H9 (cell line): ENCODE measurements at regions not wholly inside any gene's neighbourhood (a gene's known extent, or its start where the extent isn't known, plus 50 kb on each side); places are given as distances from the start of the nearest gene placed in this dataset.

Experiments
- DNase-seq: peaks from one replicate; pipeline ENCODE4 v3.0.0-alpha.2; 2017
- H2AFZ ChIP-seq: one replicate; pipeline ENCODE4 v1.6.1; 2013; ENCODE audit warnings: mild to moderate bottlenecking, low read length, control low read depth, moderate library complexity
- H2AK5ac ChIP-seq: 2 replicates; pipeline ENCODE4 v1.6.1; 2013; ENCODE audit warnings: low read length, control low read depth, mixed read lengths; ENCODE audit not compliant: insufficient read length
- H2BK120ac ChIP-seq: one replicate; pipeline ENCODE4 v1.6.1; 2013; ENCODE audit warnings: low read depth, mild to moderate bottlenecking, low read length, control low read depth, inconsistent platforms; ENCODE audit not compliant: poor library complexity, severe bottlenecking
- H2BK12ac ChIP-seq: 2 replicates; pipeline ENCODE4 v1.6.1; 2013; ENCODE audit warnings: low read length, control low read depth, mixed read lengths, low read depth; ENCODE audit not compliant: insufficient read length
- H2BK15ac ChIP-seq: 2 replicates; pipeline ENCODE4 v1.6.1; 2013; ENCODE audit warnings: low read depth, low read length, control low read depth
- H2BK20ac ChIP-seq: one replicate; pipeline ENCODE4 v1.6.1; 2013; ENCODE audit warnings: low read depth, mild to moderate bottlenecking, low read length, control low read depth, inconsistent platforms; ENCODE audit not compliant: poor library complexity, severe bottlenecking
- H2BK5ac ChIP-seq: 2 replicates; pipeline ENCODE4 v1.6.1; 2013; ENCODE audit warnings: low read length, control low read depth, mixed read lengths; ENCODE audit not compliant: insufficient read length
- H3K14ac ChIP-seq: 2 replicates; pipeline ENCODE4 v1.6.1; 2013; ENCODE audit warnings: low read length, control low read depth; ENCODE audit not compliant: insufficient read depth
- H3K18ac ChIP-seq: 2 replicates; pipeline ENCODE4 v1.6.1; 2013; ENCODE audit warnings: low read depth, mild to moderate bottlenecking, mixed read lengths, low read length, control low read depth; ENCODE audit not compliant: insufficient read length
- H3K23ac ChIP-seq: 2 replicates; pipeline ENCODE4 v1.6.1; 2013; ENCODE audit warnings: low read length, control low read depth, mixed read lengths, low read depth; ENCODE audit not compliant: insufficient read length
- H3K23me2 ChIP-seq: 2 replicates; pipeline ENCODE4 v1.6.1; 2013; ENCODE audit warnings: low read depth, mild to moderate bottlenecking, mixed read lengths, low read length, control low read depth; ENCODE audit not compliant: insufficient read length, poor library complexity, severe bottlenecking
- H3K27ac ChIP-seq: 2 replicates; pipeline ENCODE4 v1.5.1; 2013; ENCODE audit warnings: low read length, control low read depth, mixed read lengths, low read depth; ENCODE audit not compliant: insufficient read length
- H3K27me3 ChIP-seq: 2 replicates; pipeline ENCODE4 v1.6.1; 2013; ENCODE audit warnings: low read length, control low read depth, inconsistent platforms; ENCODE audit not compliant: insufficient read depth
- H3K4ac ChIP-seq: 2 replicates; pipeline ENCODE4 v1.6.1; 2013; ENCODE audit warnings: low read depth, mild to moderate bottlenecking, control low read depth, inconsistent platforms, low read length, moderate library complexity
- H3K4me1 ChIP-seq: 2 replicates; pipeline ENCODE4 v1.6.1; 2013; ENCODE audit warnings: low read length, control low read depth, inconsistent platforms; ENCODE audit not compliant: insufficient read depth
- H3K4me2 ChIP-seq: 2 replicates; pipeline ENCODE4 v1.6.1; 2013; ENCODE audit warnings: low read length, control low read depth, mixed read lengths; ENCODE audit not compliant: insufficient read length, insufficient read depth
- H3K56ac ChIP-seq: 2 replicates; pipeline ENCODE4 v1.6.1; 2013; ENCODE audit warnings: low read depth, mild to moderate bottlenecking, mixed read lengths, low read length, control low read depth; ENCODE audit not compliant: insufficient read length
- H3K79me1 ChIP-seq: 2 replicates; pipeline ENCODE4 v1.6.1; 2013; ENCODE audit warnings: low read depth, mild to moderate bottlenecking, moderate library complexity, low read length, control low read depth, inconsistent platforms; ENCODE audit not compliant: insufficient read depth, poor library complexity, severe bottlenecking
- H3K79me2 ChIP-seq: 2 replicates; pipeline ENCODE4 v1.6.1; 2013; ENCODE audit warnings: low read length, control low read depth, inconsistent platforms; ENCODE audit not compliant: insufficient read depth
- H3K9ac ChIP-seq: 2 replicates; pipeline ENCODE4 v1.6.1; 2013; ENCODE audit warnings: low read length, control low read depth, mixed read lengths; ENCODE audit not compliant: insufficient read length; ENCODE audit errors: extremely low read depth
- H3K9me3 ChIP-seq: one replicate; pipeline ENCODE4 v1.6.1; 2013; ENCODE audit warnings: low read depth, low read length, inconsistent platforms; ENCODE audit not compliant: control insufficient read depth
- H3T11ph ChIP-seq: one replicate; pipeline ENCODE4 v1.6.1; 2013; ENCODE audit warnings: mild to moderate bottlenecking, low read length, control low read depth, inconsistent platforms
- H4K20me1 ChIP-seq: one replicate; pipeline ENCODE4 v1.6.1; 2013; ENCODE audit not compliant: control insufficient read depth, insufficient read length, insufficient read depth
- H4K5ac ChIP-seq: 2 replicates; pipeline ENCODE4 v1.6.1; 2013; ENCODE audit warnings: low read depth, mild to moderate bottlenecking, mixed read lengths, low read length, control low read depth; ENCODE audit not compliant: insufficient read length
- H4K8ac ChIP-seq: replicated peaks from 2 replicates; pipeline ENCODE4 v1.6.1; 2013; ENCODE audit warnings: low read length, control low read depth, mixed read lengths, low read depth; ENCODE audit not compliant: insufficient read length
- H4K91ac ChIP-seq: 2 replicates; pipeline ENCODE4 v1.6.1; 2013; ENCODE audit warnings: low read depth, mild to moderate bottlenecking, moderate library complexity, mixed read lengths, low read length, control low read depth; ENCODE audit not compliant: insufficient read length
- H3K27ac Mint-ChIP-seq, 3 experiments: 2 replicates in 2 of 3; 3 replicates in 1 of 3; pipeline ENCODE4 v1.8.0; 2020 to 2021; ENCODE audit warnings: mixed read lengths in 3 of 3, mild to moderate bottlenecking in 1 of 3, moderate library complexity in 1 of 3
- H3K27me3 Mint-ChIP-seq: 2 replicates; pipeline ENCODE4 v1.8.0; 2021; ENCODE audit warnings: low read depth, mild to moderate bottlenecking, moderate library complexity, mixed read lengths
- H3K36me3 Mint-ChIP-seq, 3 experiments: 2 replicates in 2 of 3; 3 replicates in 1 of 3; pipeline ENCODE4 v1.8.0; 2020 to 2021; ENCODE audit warnings: low read depth in 3 of 3, mixed read lengths in 3 of 3; ENCODE audit not compliant: insufficient read depth in 1 of 3
- H3K4me1 Mint-ChIP-seq, 2 experiments: 2 replicates each; pipeline ENCODE4 v1.8.0; 2020; ENCODE audit warnings: mixed read lengths in 2 of 2
- H3K4me3 Mint-ChIP-seq, 2 experiments: 2 replicates in 1 of 2; 3 replicates in 1 of 2; pipeline ENCODE4 v1.8.0; 2020 to 2021; ENCODE audit warnings: mild to moderate bottlenecking in 2 of 2, mixed read lengths in 2 of 2, moderate library complexity in 1 of 2
- H3K9me3 Mint-ChIP-seq, 2 experiments: 2 replicates in 1 of 2; 3 replicates in 1 of 2; pipeline ENCODE4 v1.8.0; 2020; ENCODE audit warnings: mild to moderate bottlenecking in 2 of 2, mixed read lengths in 2 of 2, moderate library complexity in 1 of 2
- CTCF ChIP-seq: fragments of 200-600 bp; sonication (generic); conservative IDR thresholded peaks from 3 replicates; pipeline ENCODE4 v1.8.0; 2021; ENCODE audit warnings: antibody characterized with exemption, mild to moderate bottlenecking

GRCh38 chr1:187121661-187122060, 292.9 kb downstream of the PLA2G4A start:
- Histone ChIP-seq H2BK15ac (no peak overlapping the region), H2BK5ac (no peak overlapping the region), H3K9ac (no peak overlapping the region), H2BK120ac (no peak overlapping the region), H3K79me2 (no peaks in the 10 kb centered on the region), H3K18ac (no peak overlapping the region), H3K23ac (no peak overlapping the region), H3K27me3 (no peaks in the 10 kb centered on the region), H2BK20ac (no peak overlapping the region), H3K79me1 (no peaks in the 10 kb centered on the region), H2AFZ (no peak overlapping the region), H4K20me1 (no peaks in the 10 kb centered on the region), H3K56ac (no peak overlapping the region), H3K4me2 (no peak overlapping the region), H3K14ac (no peak overlapping the region), H4K5ac (no peak overlapping the region), H3K4ac (no peak overlapping the region), H2AK5ac (no peak overlapping the region), H3T11ph (no peak overlapping the region), H3K23me2 (no peaks in the 10 kb centered on the region), H4K8ac (no peak overlapping the region), H3K9me3 (no peaks in the 10 kb centered on the region), H3K27ac (no peak overlapping the region), H4K91ac (no peak overlapping the region), H3K4me1 (no peaks in the 10 kb centered on the region), H2BK12ac (no peak overlapping the region)
- Mint-ChIP-seq H3K27ac (no peak overlapping the region), H3K36me3 (no peaks in the 10 kb centered on the region), H3K4me1 (peaks cover 0 to 2% of the 10 kb centered on the region in 2 experiments; a peak in 1 of 4 replicates), H3K9me3 (no peaks in the 10 kb centered on the region), H3K4me3 (no peak overlapping the region), H3K27me3 (no peaks in the 10 kb centered on the region)
- no peak for TF ChIP-seq CTCF
- no peak for DNase-seq
